ENCODE measurements at regions not wholly inside any gene's neighbourhood (a gene's known extent, or its start where the extent isn't known, plus 50 kb on each side); places are given as distances from the start of the nearest gene placed in this dataset.

DNA sequence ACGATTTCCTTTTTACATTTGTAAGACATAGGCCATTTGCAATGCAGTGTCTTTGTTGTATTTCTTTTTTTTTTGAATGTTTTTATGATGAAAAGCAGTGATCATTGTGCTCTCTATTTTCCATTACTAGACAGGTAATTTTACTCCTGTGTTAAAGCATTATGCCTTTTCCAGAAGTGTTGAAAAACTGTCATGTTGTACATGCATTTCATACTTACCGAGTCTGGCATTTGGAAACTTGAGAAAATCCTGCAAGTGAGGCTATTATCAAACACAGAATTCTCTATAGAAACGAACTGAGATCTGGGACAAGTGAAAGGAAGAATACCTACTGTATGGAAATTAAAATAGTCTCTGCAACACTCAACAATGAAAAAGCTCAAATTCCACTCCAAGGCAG is 78.6 kb upstream of the CNR1 start:
- Mint-ChIP-seq H3K9me3 (ENCODE audit: unreplicated experiment) (peaks cover 4% of the 10 kb centered on the region), H3K27ac (ENCODE audit: unreplicated experiment) (no peak overlapping the region), H3K4me3 (ENCODE audit: unreplicated experiment) (no peak overlapping the region), H3K27me3 (ENCODE audit: low read depth, unreplicated experiment) (no peaks in the 10 kb centered on the region), H3K4me1 (ENCODE audit: low read depth, unreplicated experiment) (peaks cover 12% of the 10 kb centered on the region), H3K36me3 (ENCODE audit: low read depth, unreplicated experiment) (no peaks in the 10 kb centered on the region)
- TF ChIP-seq, protein P1, sequence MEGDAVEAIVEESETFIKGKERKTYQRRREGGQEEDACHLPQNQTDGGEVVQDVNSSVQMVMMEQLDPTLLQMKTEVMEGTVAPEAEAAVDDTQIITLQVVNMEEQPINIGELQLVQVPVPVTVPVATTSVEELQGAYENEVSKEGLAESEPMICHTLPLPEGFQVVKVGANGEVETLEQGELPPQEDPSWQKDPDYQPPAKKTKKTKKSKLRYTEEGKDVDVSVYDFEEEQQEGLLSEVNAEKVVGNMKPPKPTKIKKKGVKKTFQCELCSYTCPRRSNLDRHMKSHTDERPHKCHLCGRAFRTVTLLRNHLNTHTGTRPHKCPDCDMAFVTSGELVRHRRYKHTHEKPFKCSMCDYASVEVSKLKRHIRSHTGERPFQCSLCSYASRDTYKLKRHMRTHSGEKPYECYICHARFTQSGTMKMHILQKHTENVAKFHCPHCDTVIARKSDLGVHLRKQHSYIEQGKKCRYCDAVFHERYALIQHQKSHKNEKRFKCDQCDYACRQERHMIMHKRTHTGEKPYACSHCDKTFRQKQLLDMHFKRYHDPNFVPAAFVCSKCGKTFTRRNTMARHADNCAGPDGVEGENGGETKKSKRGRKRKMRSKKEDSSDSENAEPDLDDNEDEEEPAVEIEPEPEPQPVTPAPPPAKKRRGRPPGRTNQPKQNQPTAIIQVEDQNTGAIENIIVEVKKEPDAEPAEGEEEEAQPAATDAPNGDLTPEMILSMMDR (IDR thresholded peaks at IDR 0.05; ENCODE audit: insufficient read depth, low read depth, low read length), result no peak
- no peak for TF ChIP-seq EZH2 (IDR thresholded peaks at IDR 0.05; ENCODE audit: insufficient read depth, low read length)
- H3K79me2 ChIP-seq (ENCODE audit: insufficient read depth, low read length), result no peaks in the 10 kb centered on the region
- no peaks in the 10 kb centered on the region for H3K4me1 ChIP-seq (ENCODE audit: insufficient read depth, low read length)
- H3K27ac ChIP-seq (ENCODE audit: low read depth, low read length), result no peak overlapping the region
- H2AFZ ChIP-seq (ENCODE audit: low read depth, low read length), result no peak overlapping the region
- H3K9ac ChIP-seq (ENCODE audit: low read length), result no peak overlapping the region
- DNase-seq (ENCODE audit: low read depth) (no peak), FAIRE-seq (no peak)
- H3K4me2 ChIP-seq (ENCODE audit: low read length), result no peak overlapping the region
- H3K27me3 ChIP-seq (ENCODE audit: insufficient read depth, low read length), result no peaks in the 10 kb centered on the region
- no peaks in the 10 kb centered on the region for H3K36me3 ChIP-seq (ENCODE audit: insufficient read depth, low read length)
- H3K4me3 ChIP-seq (ENCODE audit: insufficient read depth, low read depth, low read length), result no peak overlapping the region
- no peaks in the 10 kb centered on the region for H4K20me1 ChIP-seq (ENCODE audit: insufficient read depth, low read length)
- H3K9me3 ChIP-seq (ENCODE audit: insufficient read depth, low read depth, low read length), result no peaks in the 10 kb centered on the region

DNA sequence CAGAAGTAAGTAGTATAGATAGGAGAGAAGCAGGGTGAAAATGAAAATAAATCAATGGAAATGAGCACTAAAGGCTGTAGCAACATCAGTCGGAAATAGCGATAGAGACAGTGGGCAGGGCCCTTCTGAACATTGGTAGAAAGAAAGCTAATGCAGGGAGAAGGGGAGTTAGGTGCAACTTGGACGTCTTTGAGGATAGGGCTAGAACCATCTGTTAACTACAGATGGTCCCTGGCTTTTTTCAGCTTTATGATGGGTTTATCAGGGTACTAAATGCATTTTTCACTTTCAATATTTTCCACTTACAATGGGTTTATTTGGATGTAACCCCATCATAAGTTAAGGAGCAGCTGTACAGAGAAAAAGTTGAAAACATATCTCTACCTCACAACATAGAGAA is 72.8 kb upstream of the CNR1 start:
- no peak overlapping the region for H3K4me2 ChIP-seq (ENCODE audit: low read length)
- no peaks in the 10 kb centered on the region for H3K9me3 ChIP-seq (ENCODE audit: insufficient read depth, low read depth, low read length)
- H3K9me3 Mint-ChIP-seq (ENCODE audit: unreplicated experiment), result peaks cover 4% of the 10 kb centered on the region
- no peak overlapping the region for H3K27ac Mint-ChIP-seq (ENCODE audit: unreplicated experiment)
- no peaks in the 10 kb centered on the region for H3K27me3 ChIP-seq (ENCODE audit: insufficient read depth, low read length)
- H3K4me3 Mint-ChIP-seq (ENCODE audit: unreplicated experiment), result no peak overlapping the region
- H3K9ac ChIP-seq (ENCODE audit: low read length), result no peak overlapping the region
- H4K20me1 ChIP-seq (ENCODE audit: insufficient read depth, low read length), result no peaks in the 10 kb centered on the region
- no peak overlapping the region for H3K4me3 ChIP-seq (ENCODE audit: insufficient read depth, low read depth, low read length)
- H3K79me2 ChIP-seq (ENCODE audit: insufficient read depth, low read length), result no peaks in the 10 kb centered on the region
- FAIRE-seq (no peak), DNase-seq (ENCODE audit: low read depth) (no peak)
- no peak overlapping the region for H2AFZ ChIP-seq (ENCODE audit: low read depth, low read length)
- no peaks in the 10 kb centered on the region for H3K36me3 Mint-ChIP-seq (ENCODE audit: low read depth, unreplicated experiment)
- H3K4me1 Mint-ChIP-seq (ENCODE audit: low read depth, unreplicated experiment), result no peaks in the 10 kb centered on the region
- H3K27me3 Mint-ChIP-seq (ENCODE audit: low read depth, unreplicated experiment), result no peaks in the 10 kb centered on the region
- no peak for TF ChIP-seq EZH2 (IDR thresholded peaks at IDR 0.05; ENCODE audit: insufficient read depth, low read length)
- TF ChIP-seq, protein P1 (IDR thresholded peaks at IDR 0.05; ENCODE audit: insufficient read depth, low read depth, low read length), result no peak
- H3K36me3 ChIP-seq (ENCODE audit: insufficient read depth, low read length), result no peaks in the 10 kb centered on the region
- no peak overlapping the region for H3K27ac ChIP-seq (ENCODE audit: low read depth, low read length)
- H3K4me1 ChIP-seq (ENCODE audit: insufficient read depth, low read length), result no peaks in the 10 kb centered on the region

DNA sequence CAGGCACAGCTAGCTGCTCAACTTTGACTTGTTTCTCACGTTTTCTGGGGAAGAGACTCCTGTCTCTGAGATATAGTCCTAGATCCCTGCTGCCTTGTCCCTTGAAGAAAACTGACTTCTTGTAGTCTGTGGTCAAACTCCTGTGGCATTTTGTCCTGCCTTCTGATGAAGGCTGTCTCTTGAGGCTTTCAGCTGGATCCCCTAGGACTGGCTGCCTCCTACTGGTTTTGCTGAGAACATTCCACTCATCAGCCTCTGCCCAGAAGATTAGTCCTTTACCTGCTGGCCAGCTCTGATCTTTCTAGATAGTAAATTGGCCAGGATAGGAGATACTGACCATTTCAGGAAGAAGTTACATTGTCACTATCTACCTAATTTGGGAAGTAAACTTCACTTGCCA is 71.9 kb upstream of the CNR1 start:
- no peaks in the 10 kb centered on the region for H3K36me3 Mint-ChIP-seq (ENCODE audit: low read depth, unreplicated experiment)
- H3K9me3 Mint-ChIP-seq (ENCODE audit: unreplicated experiment), result peaks cover 7% of the 10 kb centered on the region
- DNase-seq (ENCODE audit: low read depth) (no peak), FAIRE-seq (no peak)
- Histone ChIP-seq H3K4me3 (ENCODE audit: insufficient read depth, low read depth, low read length) (no peak overlapping the region), H3K27ac (ENCODE audit: low read depth, low read length) (no peak overlapping the region), H3K4me1 (ENCODE audit: insufficient read depth, low read length) (no peaks in the 10 kb centered on the region), H2AFZ (ENCODE audit: low read depth, low read length) (no peak overlapping the region), H3K9me3 (ENCODE audit: insufficient read depth, low read depth, low read length) (no peaks in the 10 kb centered on the region), H3K79me2 (ENCODE audit: insufficient read depth, low read length) (no peaks in the 10 kb centered on the region), H3K27me3 (ENCODE audit: insufficient read depth, low read length) (no peaks in the 10 kb centered on the region), H3K9ac (ENCODE audit: low read length) (no peak overlapping the region), H4K20me1 (ENCODE audit: insufficient read depth, low read length) (no peaks in the 10 kb centered on the region), H3K4me2 (ENCODE audit: low read length) (no peak overlapping the region), H3K36me3 (ENCODE audit: insufficient read depth, low read length) (no peaks in the 10 kb centered on the region)
- H3K27ac Mint-ChIP-seq (ENCODE audit: unreplicated experiment), result no peak overlapping the region
- H3K27me3 Mint-ChIP-seq (ENCODE audit: low read depth, unreplicated experiment), result no peaks in the 10 kb centered on the region
- no peaks in the 10 kb centered on the region for H3K4me1 Mint-ChIP-seq (ENCODE audit: low read depth, unreplicated experiment)
- TF ChIP-seq, protein P1 (IDR thresholded peaks at IDR 0.05; ENCODE audit: insufficient read depth, low read depth, low read length), result no peak
- TF ChIP-seq EZH2 (IDR thresholded peaks at IDR 0.05; ENCODE audit: insufficient read depth, low read length), result no peak
- no peak overlapping the region for H3K4me3 Mint-ChIP-seq (ENCODE audit: unreplicated experiment)

Measured in astrocyte (in vitro differentiated cells and primary cell).